CD4-positive, alpha-beta T cell treated with Interferon gamma for 1 hour (primary cell): ENCODE measurements at regions not wholly inside any gene's neighbourhood (a gene's known extent, or its start where the extent isn't known, plus 50 kb on each side); places are given as distances from the start of the nearest gene placed in this dataset.

Source experiments
- DNase-seq: peaks from one replicate; pipeline ENCODE4 v3.0.0-alpha.2; 2020

DNA sequence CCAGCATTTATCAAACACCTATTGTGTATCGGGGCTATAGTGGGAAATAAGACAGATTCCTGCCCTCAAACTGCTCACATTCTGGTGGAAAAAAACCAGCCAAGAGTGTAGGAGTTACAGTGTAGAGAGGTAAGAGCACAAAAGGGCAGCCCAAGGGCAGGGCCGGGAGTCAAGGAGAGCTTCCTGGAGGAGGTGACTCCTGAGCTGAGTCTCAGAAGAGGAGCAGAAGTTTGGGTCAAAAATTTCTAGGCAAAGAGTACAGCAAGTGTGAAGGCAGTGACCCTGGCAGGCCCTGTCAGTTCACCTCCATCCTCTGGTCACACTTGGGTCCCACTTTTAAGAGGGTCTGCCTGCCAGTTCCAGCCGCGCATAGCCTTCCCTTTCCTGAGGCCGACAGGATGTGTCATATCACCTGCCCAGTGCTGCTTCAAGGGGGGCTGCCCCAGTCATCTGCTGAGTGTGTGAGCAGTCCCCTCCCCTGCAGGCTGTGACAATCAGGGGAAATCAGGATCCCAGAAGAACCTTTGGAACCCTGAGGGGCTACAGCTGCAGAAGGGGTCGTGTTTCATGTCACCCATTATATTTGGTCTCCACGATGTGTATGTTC is 118.4 kb downstream of the GLI2 start:
- DNase-seq, result no peak

- DNase-seq, result no peak
Observed at GRCh38 chr2:120854766-120855530, 119.3 kb downstream of the GLI2 start.

GRCh38 chr2:120855855-120856405 is 120.3 kb downstream of the GLI2 start:
- DNase-seq, result no peak

GRCh38 chr2:120856421-120856862 is 120.8 kb downstream of the GLI2 start:
- no peak for DNase-seq

DNA sequence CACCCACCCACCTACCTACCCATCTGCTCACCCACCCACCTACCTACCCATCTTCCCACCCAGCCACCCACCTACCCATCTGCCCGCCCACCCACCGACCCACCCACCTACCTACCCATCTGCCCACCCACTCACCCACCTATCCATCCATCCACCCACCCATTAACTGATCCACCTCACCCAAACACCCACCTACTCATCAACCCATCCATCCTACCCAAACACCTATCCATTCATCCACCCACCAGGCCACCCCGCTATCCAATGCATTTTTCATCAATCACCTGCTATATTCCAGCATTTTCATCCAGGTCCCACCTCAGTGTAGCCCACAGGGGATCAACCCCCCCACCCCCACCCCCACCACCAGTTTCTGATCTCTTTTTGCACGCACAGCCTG is 121.8 kb downstream of the GLI2 start:
- DNase-seq, result no peak

DNA sequence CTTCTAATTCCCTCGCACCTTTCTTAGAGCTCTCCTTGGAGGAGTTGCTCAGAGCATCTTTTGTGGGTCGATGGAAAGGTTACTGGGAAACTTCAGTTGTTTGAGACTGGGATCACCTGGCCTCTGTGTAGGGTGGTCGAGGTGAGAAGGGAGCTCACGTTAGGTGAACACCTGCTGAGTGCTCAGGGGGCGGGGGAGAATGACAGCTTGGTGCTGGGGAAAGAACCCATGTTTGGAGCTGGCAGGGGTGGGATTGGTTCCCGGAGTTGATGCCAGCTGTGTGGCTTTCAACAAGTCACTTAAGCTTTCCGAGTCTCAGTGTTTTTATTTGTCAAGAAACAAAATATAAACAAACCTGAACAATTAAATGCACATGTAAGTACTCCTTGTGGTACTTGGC is 122.3 kb downstream of the GLI2 start:
- DNase-seq, result no peak

GRCh38 chr2:120858361-120859106 is 122.9 kb downstream of the GLI2 start:
- DNase-seq, result no peak

DNA sequence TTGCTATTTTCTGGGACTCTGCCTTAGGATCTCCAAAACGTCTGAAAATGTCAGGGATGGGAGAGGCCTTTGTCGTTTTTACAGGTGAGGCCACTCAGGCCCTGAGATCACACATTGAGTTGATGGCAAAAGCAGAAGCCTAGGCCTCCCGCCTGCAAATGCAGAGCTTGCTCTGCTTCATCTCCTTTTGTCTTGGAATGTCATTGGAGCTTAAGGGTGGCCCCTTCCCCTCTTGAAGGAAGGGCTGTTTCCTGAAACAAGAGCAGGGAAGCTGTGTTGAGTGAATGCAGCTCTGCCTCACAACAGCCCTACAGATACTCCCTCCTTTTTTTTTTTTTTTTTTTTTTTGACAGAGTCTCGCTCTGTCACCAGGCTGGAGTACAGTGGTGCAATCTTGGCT is 123.5 kb downstream of the GLI2 start:
- DNase-seq, result no peak

DNA sequence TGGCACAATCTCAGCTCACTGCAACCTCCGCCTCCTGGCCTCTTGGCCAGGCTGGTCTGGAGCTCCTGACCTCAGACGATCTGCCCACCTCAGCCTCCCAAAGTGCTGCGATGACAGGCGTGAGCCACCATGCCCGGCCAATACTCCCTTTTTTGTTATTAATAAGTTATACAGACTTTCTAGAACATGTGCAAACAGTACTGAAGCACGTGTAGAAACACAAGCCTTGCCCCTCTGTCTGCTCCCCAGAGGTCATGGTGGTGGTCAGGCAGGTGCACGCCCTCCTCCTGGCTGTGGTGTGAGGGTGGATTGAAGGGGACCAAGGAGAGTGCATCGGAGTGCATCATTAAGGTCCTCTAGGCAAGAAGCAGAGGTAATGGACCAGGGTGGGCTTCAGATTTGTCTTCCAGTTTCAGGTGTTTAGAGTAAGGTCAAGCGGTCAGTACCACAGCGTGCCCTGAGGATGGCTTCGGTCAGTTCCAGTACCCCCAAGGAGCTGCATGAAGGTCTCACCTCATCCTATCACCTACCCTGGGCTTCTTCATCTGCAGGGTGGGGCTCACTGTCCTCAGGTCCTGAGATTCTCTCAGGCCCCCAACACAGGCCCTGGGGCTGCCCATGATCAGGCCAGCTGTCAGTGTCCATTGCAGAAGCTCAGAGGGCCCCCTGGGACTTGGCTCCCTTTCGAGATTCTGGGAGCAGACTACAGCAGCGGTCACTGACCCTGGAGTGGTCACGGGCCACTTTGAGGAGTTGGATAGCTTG is 124.3 kb downstream of the GLI2 start:
- DNase-seq, result no peak

GRCh38 chr2:120860579-120860922 is 124.9 kb downstream of the GLI2 start:
- no peak for DNase-seq

DNA sequence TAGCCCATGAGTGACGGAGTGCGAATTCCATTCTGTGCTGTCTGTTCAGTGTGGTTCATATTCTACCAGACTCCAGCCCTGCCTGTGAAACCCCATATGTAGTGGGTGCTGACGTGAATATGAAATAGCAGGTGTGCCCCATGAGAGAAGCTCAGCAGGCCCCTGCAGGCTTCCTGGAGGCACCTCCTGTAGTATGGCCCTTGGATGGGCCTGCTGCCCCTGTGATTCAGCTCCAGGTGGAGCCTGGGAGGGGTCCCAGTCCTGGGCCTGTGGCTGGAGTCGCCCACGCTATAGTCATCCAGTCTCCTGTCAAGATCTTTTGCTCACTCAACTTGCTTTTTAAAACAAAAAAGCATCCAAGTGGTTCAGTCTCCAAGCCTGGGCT is 125.5 kb downstream of the GLI2 start:
- no peak for DNase-seq

DNA sequence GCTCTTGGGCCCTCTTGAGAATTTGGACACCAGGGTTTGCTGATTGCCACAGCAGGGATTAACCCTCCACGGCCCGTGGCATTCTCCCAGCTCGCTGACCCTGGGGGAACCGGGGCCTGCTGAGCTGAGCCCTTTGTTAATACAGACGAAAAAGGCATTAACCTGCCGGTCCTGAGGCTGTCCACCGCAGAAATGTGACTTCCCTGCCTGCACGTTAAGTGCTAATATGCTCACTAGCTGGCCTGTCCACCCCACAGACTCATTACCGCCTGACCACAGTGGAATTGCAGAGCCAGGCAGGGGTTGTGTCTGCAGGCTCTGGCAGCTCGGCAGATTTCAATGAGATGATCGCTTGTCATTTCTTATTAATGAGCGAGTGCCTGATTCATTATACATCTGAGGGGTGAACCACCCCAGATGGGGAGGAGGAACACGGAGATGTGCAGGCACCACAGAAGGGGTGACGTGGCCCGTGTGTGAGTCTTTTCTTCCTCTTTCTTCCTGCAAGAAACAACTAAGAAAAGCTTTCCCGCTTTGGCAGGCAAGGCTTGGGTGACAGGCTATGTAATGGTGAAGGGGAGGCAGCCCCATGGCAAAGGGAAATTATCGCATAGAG is 126.0 kb downstream of the GLI2 start:
- no peak for DNase-seq

- no peak for DNase-seq
Observed at GRCh38 chr2:120862201-120863060, 126.8 kb downstream of the GLI2 start.

DNA sequence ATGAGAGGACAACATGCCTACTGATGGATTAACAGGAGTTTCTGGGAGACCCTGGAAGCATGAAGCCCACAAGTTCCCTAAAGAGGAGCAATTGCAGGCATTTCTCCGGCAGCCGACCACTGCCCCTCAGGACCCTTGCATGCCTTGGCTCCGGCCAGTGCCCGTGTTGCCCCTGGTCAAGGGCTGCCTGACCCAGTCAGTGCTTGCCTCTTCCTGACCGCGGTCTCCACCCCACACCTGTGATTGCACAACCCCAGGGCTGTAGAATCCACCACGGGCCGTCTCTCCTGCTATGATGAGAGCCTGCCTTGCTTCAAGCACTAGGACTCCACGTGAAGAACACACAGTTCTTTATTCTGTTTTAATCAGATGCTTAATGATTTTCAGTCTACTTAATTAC is 127.5 kb downstream of the GLI2 start:
- DNase-seq, result no peak

GRCh38 chr2:120863661-120864320 is 128.1 kb downstream of the GLI2 start:
- no peak for DNase-seq

DNA sequence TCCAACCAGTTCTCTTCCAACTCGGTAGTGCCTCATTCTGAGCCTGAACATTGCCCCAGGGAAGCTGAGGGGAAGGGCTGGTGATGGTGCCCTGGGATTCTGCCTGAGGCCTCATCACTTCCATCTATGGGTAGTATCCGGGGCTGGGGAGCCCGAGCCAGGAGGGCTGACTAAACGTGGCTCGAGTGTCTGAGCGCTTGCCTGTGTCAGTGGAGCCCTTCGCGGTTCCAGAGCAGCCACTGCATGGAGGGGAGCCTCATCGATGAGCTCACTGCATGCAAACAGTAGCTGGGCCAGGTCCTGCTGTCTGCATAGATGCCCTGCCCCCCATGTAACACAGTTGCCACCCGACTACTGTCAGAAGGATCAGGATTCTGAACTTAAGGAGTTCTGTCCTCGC is 129.3 kb downstream of the GLI2 start:
- DNase-seq, result no peak

- DNase-seq, result no peak
Observed at GRCh38 chr2:120865656-120866055, 130.0 kb downstream of the GLI2 start.

GRCh38 chr2:120866071-120866470 is 130.4 kb downstream of the GLI2 start:
- no peak for DNase-seq

- no peak for DNase-seq
Observed at GRCh38 chr2:120866483-120867140, 130.9 kb downstream of the GLI2 start.
